Putamen (tissue), 1 donor: ENCODE measurements at regions not wholly inside any gene's neighbourhood (a gene's known extent, or its start where the extent isn't known, plus 50 kb on each side); places are given as distances from the start of the nearest gene placed in this dataset.
"Not testable (repeated sequence)": the region's sequence is repeated elsewhere in the genome, so short reads cannot be mapped to it uniquely, and the experiment has no call there.

Experiments used
- DNase-seq: peaks from one replicate; pipeline ENCODE4 v3.0.0-alpha.2; 2016; ENCODE audit warnings: low spot score

DNA sequence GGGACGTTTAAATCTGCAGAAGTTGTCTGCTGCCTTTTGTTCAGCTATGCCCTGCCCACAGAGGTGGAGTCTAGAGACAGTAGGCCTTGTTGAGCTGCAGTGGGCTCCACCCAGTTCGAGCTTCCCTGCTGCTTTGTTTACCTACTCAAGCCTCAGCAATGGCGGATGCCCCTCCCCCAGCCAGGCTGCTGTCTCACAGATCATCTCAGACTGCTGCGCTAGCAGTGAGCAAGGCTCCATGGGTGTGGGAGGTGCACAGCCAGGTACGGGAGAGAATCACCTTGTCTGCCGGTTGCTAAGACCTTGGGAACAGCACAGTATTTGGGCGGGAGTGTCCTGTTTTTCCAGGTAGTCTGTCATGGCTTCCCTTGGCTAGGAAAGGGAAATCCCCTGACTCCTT lies 114.3 kb upstream of the PALM2AKAP2 start:
- DNase-seq = not testable (repeated sequence)

DNA sequence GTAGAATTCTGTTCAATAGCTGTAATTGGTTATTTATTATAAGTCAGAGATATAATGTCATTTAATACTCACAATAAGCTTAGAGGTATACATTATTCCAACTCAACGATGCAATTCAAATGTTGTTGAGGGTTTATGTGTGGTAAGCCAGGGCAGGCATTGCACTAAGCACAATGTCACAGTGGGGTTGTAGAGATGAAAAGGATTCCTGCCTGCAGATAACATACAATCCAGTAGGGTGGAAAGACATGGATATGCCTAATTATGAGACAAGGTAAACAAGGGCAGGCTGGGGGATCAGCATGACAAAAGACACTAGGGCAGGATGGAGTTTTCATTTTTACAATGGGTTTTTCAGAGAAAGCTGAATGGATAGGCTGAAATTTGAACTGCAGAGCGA lies 98.7 kb upstream of the PALM2AKAP2 start:
- no peak for DNase-seq

GRCh38 chr9:109682227-109682626 lies 97.8 kb upstream of the PALM2AKAP2 start:
- no peak for DNase-seq

DNA sequence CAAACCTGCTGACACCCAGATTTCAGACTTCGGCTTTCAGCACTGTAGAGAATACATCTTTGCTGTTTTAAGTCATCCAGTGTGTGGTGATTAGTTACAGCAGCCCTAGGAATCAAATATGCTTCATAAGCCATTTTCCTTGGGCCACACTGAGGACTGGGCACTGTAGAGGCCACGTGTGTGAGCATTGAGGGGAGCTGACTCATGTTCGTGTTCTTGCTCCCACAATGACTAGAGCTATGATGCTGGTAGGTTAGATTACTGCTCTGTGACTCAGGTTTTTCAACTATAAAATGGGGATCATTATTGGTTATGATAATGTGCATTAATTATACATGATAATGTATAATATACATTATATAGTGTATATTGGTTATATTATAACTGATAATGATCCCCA lies 96.5 kb upstream of the PALM2AKAP2 start:
- no peak for DNase-seq

DNA sequence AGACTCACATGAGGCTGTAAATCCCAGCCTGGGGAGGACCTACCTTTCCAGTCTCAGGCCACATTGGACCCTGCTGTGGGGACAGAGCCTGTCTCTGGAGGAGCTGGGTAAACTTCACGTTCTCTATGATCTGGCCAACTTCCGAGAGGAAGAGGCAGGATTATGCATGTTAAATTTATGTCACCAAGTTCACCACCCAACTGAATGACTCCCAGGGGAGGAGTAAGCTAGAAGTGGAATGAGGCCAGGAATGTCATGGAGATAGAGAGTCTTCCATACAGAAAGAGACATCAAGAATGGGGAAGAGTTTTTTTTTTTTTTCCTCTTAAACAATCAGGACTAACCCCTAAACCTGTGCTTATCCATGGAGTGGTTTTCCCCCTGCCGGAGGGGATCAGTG lies 90.3 kb upstream of the PALM2AKAP2 start:
- DNase-seq = no peak

DNA sequence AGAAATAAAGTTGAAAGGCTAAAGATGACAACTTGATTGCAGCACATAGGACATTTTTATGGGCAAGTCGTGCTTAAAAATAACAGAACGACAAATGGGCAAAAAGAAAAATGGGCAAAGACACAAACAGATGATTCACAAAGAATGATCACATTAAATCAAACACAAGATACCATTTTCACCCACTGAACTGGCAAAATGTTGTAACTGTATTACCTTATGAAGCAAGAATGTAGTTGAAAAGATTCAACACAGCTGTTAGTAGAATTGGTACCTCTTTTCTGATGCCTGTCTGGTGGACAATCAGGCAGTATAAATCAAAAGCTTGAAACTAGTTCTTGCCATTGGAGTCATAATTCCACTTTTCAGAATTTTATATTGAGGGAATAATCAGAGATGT lies 81.0 kb upstream of the PALM2AKAP2 start:
- no peak for DNase-seq

GRCh38 chr9:109704546-109704945 lies 75.5 kb upstream of the PALM2AKAP2 start:
- DNase-seq = no peak

DNA sequence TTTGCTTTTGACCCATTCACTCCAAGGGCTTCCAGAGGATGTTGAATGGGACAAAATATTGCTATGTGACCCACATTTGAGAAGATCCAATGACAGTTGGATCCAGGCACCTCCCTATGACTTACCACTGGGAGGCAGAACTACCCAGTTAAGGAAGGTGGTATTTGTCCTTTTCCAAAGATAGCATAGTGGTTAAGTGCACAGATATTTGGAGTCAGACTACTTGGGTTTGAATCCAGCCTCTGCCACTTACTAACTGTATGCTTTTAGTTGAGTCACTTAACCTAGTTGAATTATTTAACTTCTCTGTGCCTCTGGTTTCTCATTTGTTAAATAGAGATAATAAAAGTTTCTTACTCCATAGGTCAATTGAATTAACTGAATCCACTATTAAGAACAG lies 74.5 kb upstream of the PALM2AKAP2 start:
- no peak for DNase-seq

GRCh38 chr9:109707355-109707754 lies 72.6 kb upstream of the PALM2AKAP2 start:
- no peak for DNase-seq

DNA sequence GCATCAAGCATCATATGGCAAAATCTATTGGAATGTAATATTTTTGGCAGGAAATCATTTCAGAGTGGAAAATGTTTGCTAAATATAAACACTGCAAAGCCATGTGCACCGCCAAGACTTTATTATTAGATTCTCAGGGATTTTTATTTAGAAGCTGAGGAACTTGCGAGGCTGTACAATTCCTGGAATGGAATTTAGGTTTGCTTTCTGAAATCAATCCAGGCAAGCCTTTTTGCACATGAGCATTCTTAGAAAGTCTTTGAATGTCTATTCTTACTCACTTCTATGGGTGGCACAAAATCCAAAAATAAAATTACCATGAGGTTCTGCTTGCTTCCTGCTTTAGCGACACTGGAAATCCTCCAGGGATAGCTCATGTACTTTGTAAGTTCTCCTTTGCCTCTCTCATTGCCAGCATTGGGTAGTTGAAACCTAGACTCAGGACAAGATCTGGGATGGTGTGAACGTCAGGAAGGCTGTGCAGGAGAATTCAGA lies 71.5 kb upstream of the PALM2AKAP2 start:
- DNase-seq = no peak

GRCh38 chr9:109709866-109710265 lies 70.1 kb upstream of the PALM2AKAP2 start:
- DNase-seq = no peak

DNA sequence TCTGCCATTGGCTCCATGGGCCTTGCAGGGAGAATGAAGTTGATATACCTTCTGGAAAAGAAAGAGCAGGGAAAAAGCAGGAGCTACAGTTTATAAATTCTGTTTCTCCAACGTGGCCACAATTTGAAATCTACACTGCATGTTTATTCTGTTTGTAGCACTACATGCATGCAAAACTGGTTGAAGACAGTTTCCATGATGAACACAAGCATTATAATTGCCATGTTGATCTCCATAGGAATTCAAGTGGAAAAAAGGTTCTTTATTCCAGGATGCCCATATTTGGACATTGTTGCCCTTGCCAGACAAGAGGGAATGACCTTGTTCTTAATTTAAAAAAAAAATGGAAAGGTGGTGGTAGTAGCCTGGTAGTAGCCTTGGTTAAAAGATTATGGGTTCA lies 69.2 kb upstream of the PALM2AKAP2 start:
- DNase-seq = no peak

GRCh38 chr9:109715344-109715743 lies 64.7 kb upstream of the PALM2AKAP2 start:
- DNase-seq = no peak

GRCh38 chr9:109716631-109717030 lies 63.4 kb upstream of the PALM2AKAP2 start:
- no peak for DNase-seq

- no peak for DNase-seq
These were observed 62.7 kb upstream of the PALM2AKAP2 start for GRCh38 chr9:109717342-109717741.

DNA sequence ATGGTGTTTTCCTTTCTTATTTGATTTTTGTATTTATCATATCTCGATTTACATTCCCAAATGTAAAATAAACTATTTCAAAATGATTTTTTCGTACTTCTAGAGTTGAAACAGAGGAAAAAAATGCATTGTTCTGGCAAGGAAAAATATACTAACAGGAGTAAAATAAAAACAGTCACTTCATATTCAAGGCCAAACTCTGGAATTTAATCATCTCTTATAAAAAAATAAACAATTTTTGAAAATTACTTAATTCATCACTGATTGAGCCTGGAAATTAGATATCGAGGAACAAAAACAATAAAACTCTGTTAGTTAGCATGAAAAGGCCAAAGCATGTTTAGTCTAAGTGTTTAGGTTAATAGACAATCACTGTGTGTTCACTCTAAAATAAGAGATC lies 61.1 kb upstream of the PALM2AKAP2 start:
- no peak for DNase-seq

DNA sequence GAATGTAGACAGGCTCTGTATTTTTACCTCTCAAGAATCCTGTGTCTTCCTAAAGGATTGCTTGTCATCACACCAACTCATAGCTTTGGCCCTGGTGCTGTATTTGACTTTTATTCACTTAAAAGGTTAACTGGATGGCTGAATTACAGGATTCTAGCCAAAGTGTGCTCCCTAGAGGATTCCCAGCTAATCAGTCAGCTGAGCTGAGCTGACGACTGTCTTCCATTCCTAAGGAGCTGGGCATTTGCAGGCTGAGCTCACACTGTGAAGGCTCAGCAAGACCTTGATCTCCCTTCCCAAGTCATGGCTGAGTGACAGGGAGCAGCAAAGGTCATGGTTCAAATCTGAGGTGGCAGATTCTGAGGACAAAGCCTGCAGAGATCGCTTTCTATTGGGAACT lies 59.0 kb upstream of the PALM2AKAP2 start:
- DNase-seq = no peak

GRCh38 chr9:109722007-109722406 lies 58.0 kb upstream of the PALM2AKAP2 start:
- no peak for DNase-seq

GRCh38 chr9:109723781-109724180 lies 56.2 kb upstream of the PALM2AKAP2 start:
- no peak for DNase-seq

DNA sequence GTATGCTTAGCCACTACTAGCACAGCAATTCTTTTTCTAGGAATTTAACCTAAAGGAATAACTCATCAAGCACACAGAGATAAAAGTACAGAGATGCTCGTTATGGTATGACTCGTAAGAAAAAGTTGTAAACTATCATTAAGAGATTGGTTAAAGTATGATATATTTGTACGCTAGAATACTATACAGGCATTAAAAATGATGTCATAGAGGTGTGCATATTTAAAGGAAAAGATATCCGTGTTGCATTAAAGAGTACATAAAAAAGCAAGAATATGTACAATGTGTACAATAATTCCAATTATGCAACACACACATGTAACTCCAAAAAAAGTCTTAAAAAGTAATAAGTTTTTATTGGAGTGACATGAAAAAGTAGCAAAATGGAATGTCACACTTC lies 54.5 kb upstream of the PALM2AKAP2 start:
- DNase-seq = no peak

- DNase-seq = no peak
These were observed 53.9 kb upstream of the PALM2AKAP2 start for GRCh38 chr9:109726119-109726518.

DNA sequence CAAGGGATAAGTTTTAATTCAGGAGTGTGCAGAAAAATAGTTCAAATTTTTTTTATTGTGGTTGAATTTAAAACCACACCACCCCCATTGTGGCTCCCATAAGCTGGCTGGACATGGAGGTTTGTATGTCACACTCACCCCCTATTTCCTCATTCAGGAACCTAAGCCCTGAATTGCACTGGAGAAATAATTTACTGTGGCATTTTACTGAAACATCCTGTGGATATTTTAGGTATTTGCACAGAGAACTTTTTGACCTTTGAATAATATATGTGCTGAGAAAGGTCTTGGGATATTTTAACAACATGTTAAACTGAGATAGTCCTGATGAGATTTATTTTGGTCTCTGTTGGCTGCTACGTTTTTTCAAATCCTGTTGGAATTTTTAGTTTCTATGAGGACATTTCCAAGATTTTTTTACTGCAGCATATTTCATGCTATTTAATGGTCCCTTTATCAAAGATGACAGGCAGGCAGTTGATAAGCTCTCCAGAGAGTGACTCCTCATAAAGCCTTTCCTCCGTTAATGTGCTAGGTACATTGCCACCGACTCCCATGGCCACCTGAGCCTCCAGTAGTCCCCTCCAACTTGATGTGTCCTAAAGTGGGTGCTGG lies 51.2 kb upstream of the PALM2AKAP2 start:
- DNase-seq = no peak

DNA sequence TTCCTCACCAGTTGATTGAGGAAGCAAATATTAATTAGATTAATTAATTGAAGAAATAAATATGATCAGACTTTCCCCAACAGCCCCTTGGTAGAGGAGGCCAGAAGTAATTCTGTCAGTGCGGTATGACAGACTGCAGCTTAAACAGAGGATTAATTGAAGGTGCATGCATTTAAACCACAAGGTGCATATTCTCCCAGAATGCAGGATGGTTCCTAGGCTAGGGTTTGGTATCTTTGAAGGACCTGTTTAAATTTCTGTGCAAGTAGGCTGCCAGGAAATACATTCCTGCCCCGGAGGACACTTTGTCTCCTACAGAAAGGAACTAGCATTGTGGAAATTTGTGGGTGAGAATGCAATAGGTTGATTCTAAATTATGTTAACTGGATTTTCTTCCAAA lies 50.5 kb upstream of the PALM2AKAP2 start:
- DNase-seq = no peak
